ENCODE measurements at regions not wholly inside any gene's neighbourhood (a gene's known extent, or its start where the extent isn't known, plus 50 kb on each side); places are given as distances from the start of the nearest gene placed in this dataset.

- Histone ChIP-seq H3K9me2 (replicated peaks; ENCODE audit: low read depth, low read length) (no peaks in the 10 kb centered on the region), H4K20me1 (ENCODE audit: insufficient read depth, low read length, poor library complexity, severe bottlenecking) (no peaks in the 10 kb centered on the region), H3K4me3 (ENCODE audit: low read length, poor library complexity, severe bottlenecking) (no peak overlapping the region), H3K9ac (ENCODE audit: low read depth, low read length, poor library complexity, severe bottlenecking) (no peak overlapping the region), H3K4me1 (ENCODE audit: insufficient read depth, low read length, poor library complexity, severe bottlenecking) (no peaks in the 10 kb centered on the region), H3F3A (ENCODE audit: low read depth) (no peaks in the 10 kb centered on the region), H3K27me3 (ENCODE audit: insufficient read depth, low read length, poor library complexity, severe bottlenecking) (no peaks in the 10 kb centered on the region), H3K36me3 (ENCODE audit: insufficient read depth, low read length) (no peaks in the 10 kb centered on the region), H3K4me2 (ENCODE audit: low read depth, low read length, poor library complexity, severe bottlenecking) (no peak overlapping the region), H2AFZ (ENCODE audit: low read length) (no peak overlapping the region), H3K9me3 (ENCODE audit: insufficient read depth, low read depth, low read length) (no peaks in the 10 kb centered on the region), H3K79me2 (ENCODE audit: insufficient read depth, low read length) (no peaks in the 10 kb centered on the region)
- no peak for TF ChIP-seq EZH2phosphoT487 (IDR thresholded peaks at IDR 0.05; ENCODE audit: borderline replicate concordance)
- TF ChIP-seq CTCF (conservative IDR thresholded peaks at IDR 0.05; ENCODE audit: low read length) = no peak
Measured at GRCh38 chr5:92364986-92365550, 982.0 kb upstream of the ARRDC3 start.

GRCh38 chr5:92353107-92354030 is 970.3 kb upstream of the ARRDC3 start:
- H4K20me1 ChIP-seq (ENCODE audit: insufficient read depth, low read length, poor library complexity, severe bottlenecking) = no peaks in the 10 kb centered on the region

GRCh38 chr5:92337772-92338234 is 954.7 kb upstream of the ARRDC3 start:
- no peak overlapping the region for H3K9ac ChIP-seq (ENCODE audit: low read depth, low read length, poor library complexity, severe bottlenecking)
- no peaks in the 10 kb centered on the region for H3K27me3 ChIP-seq (ENCODE audit: insufficient read depth, low read length, poor library complexity, severe bottlenecking)
- no peaks in the 10 kb centered on the region for H3K36me3 ChIP-seq (ENCODE audit: insufficient read depth, low read length)
- H2AFZ ChIP-seq (ENCODE audit: low read length) = no peak overlapping the region
- H3F3A ChIP-seq (ENCODE audit: low read depth) = no peaks in the 10 kb centered on the region
- no peaks in the 10 kb centered on the region for H3K9me3 ChIP-seq (ENCODE audit: insufficient read depth, low read depth, low read length)
- H3K79me2 ChIP-seq (ENCODE audit: insufficient read depth, low read length) = no peaks in the 10 kb centered on the region
- H4K20me1 ChIP-seq (ENCODE audit: insufficient read depth, low read length, poor library complexity, severe bottlenecking) = no peaks in the 10 kb centered on the region
- H3K9me2 ChIP-seq (replicated peaks; ENCODE audit: low read depth, low read length) = no peaks in the 10 kb centered on the region
- no peak overlapping the region for H3K4me2 ChIP-seq (ENCODE audit: low read depth, low read length, poor library complexity, severe bottlenecking)
- no peak for TF ChIP-seq CTCF (conservative IDR thresholded peaks at IDR 0.05; ENCODE audit: low read length)
- TF ChIP-seq EZH2phosphoT487 (IDR thresholded peaks at IDR 0.05; ENCODE audit: borderline replicate concordance) = no peak
- no peak overlapping the region for H3K4me3 ChIP-seq (ENCODE audit: low read length, poor library complexity, severe bottlenecking)
- H3K4me1 ChIP-seq (ENCODE audit: insufficient read depth, low read length, poor library complexity, severe bottlenecking) = no peaks in the 10 kb centered on the region

More at GRCh38 chr5:92353107-92354030, 970.3 kb upstream of the ARRDC3 start:
- H2AFZ ChIP-seq (ENCODE audit: low read length) = no peak overlapping the region
- no peaks in the 10 kb centered on the region for H3K79me2 ChIP-seq (ENCODE audit: insufficient read depth, low read length)
- no peaks in the 10 kb centered on the region for H3K27me3 ChIP-seq (ENCODE audit: insufficient read depth, low read length, poor library complexity, severe bottlenecking)
- H3K36me3 ChIP-seq (ENCODE audit: insufficient read depth, low read length) = no peaks in the 10 kb centered on the region
- no peak overlapping the region for H3K4me3 ChIP-seq (ENCODE audit: low read length, poor library complexity, severe bottlenecking)
- H3K4me1 ChIP-seq (ENCODE audit: insufficient read depth, low read length, poor library complexity, severe bottlenecking) = no peaks in the 10 kb centered on the region
- TF ChIP-seq EZH2phosphoT487 (IDR thresholded peaks at IDR 0.05; ENCODE audit: borderline replicate concordance) = no peak
- TF ChIP-seq CTCF (conservative IDR thresholded peaks at IDR 0.05; ENCODE audit: low read length) = no peak
- H3K9ac ChIP-seq (ENCODE audit: low read depth, low read length, poor library complexity, severe bottlenecking) = no peak overlapping the region
- H3K4me2 ChIP-seq (ENCODE audit: low read depth, low read length, poor library complexity, severe bottlenecking) = no peak overlapping the region
- H3K9me3 ChIP-seq (ENCODE audit: insufficient read depth, low read depth, low read length) = no peaks in the 10 kb centered on the region
- H3F3A ChIP-seq (ENCODE audit: low read depth) = no peaks in the 10 kb centered on the region
- no peaks in the 10 kb centered on the region for H3K9me2 ChIP-seq (replicated peaks; ENCODE audit: low read depth, low read length)

Measured in Loucy (cell line).